ENCODE measurements at regions not wholly inside any gene's neighbourhood (a gene's known extent, or its start where the extent isn't known, plus 50 kb on each side); places are given as distances from the start of the nearest gene placed in this dataset.

DNA sequence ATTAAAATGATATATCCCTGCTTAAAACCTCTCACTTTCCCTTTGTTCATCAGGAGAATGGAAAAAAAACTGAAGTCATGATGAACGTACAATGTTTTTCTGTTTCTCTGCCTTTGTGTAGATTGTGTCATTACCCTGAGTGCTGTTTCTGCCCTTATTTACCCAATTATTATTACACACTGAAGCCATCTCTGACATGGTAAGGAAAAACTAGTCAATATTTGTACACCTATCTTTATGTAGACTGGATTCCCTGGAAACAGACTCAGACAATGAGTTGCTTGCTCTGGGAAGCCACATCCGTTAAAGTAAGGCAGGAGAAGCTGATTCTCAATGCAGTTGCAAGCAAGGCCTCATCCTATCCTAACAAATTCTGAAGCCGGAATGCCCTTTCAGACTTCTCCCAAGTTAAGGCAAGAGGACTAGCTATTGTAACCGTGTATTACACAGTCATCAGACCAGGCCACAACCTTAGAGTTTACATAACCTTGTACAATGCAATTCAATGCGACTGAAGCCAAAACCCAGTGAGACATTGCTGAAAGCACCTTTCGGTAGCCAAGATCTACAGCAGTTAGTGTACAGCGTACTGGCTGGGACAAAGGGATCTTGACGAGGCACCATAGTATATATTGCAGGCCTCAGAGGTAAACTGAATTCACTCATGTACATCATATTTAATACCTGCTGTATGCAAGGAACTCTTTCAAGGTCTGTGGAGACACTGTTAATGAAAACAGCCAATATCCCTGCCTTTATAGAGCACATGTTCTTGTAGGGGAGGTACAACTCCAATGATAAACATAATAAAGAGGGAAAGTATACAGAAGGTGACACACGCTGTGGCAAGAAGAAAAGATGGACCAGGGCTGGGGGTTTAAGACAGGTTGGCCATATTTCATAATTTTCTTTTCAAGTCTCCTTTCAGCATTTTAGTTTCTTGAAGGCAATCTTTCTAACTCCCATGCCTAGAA, 1040.8 kb upstream of the SEMA6D start:
- DNase-seq (ENCODE audit: extremely low read depth, low read depth) = no peak
- no peak for TF ChIP-seq CTCF (IDR thresholded peaks at IDR 0.05; ENCODE audit: low read depth, low read length)

DNA sequence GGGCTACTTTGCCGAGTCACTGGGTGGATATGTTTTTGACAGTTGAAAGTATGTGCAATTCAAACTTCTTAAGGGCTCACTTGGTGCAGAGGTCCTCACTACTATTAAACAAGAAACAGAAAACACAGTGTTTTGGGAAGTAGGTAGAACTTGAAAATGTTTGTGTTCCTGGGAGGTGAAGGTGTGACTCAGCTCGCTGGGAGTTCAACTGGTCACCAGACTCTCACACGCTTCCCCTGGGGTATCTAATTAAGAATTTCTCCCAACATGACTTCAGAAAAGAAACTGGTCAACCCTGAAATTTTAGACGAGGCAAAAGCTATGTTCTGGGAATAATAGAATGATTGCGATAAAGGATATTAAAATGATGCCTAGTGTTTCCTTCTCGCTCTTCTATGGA, 1039.8 kb upstream of the SEMA6D start:
- no peak for DNase-seq (ENCODE audit: extremely low read depth, low read depth)

DNA sequence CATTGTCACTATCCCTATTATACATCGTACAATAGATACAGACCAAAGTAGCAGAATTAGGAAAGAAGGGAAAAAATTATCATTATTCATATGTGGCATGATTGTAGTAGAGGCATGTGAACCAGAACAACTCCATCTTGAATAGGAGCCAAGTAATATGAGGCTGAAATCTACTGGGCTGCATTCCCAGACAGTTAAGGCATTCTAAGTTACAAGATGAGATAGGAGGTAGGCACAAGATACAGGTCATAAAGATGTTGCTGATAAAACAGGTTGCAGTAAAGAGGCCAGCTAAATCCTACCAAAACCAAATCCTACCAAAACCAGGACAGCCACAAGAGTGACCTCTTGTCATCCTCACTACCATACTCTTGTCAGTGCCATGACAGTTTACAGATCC, 1035.4 kb upstream of the SEMA6D start:
- TF ChIP-seq CTCF (IDR thresholded peaks at IDR 0.05; ENCODE audit: low read depth, low read length) = no peak
- DNase-seq (ENCODE audit: extremely low read depth, low read depth) = no peak

More for the DNA sequence above, 1039.8 kb upstream of the SEMA6D start:
- TF ChIP-seq CTCF (IDR thresholded peaks at IDR 0.05; ENCODE audit: low read depth, low read length) = no peak

DNA sequence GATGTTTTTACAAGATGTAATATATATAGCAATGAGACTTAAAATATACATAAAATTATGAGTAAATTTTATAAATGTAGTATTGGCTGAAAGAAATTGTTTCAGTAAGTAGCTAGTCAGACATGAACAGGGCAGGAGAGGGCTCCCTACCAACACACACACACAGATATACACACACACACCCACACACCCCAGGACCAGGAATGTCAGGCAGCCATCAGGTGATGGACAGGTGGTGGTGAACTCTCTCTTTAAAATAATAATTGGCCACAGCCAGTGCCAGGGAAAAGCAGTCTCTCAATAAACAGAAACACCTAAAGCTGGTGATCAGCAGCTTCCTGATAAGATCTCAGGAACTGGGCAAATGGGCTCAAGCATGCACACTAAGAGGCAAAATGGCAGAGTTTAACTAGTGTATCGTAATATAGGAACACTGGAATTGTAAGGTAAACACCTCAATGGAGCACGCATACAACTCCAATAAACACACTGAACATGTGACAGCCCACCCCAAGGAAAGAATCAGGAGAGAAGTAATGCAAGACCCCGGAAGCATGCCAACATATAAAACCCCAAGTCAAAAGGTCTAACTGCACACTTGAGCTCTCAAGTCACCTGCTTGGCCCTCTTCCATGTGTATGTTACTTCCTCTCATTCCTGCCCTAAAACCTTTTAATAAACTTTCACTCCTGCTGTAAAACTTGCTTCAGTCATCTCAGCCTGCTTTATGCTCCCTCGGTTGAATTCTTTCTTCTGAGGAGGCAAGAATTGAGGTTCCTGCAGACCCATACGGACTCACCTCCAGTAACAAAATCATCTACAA, 1034.1 kb upstream of the SEMA6D start:
- no peak for TF ChIP-seq CTCF (IDR thresholded peaks at IDR 0.05; ENCODE audit: low read depth, low read length)

GRCh38 chr15:46685096-46685495, 1032.2 kb upstream of the SEMA6D start:
- no peak for TF ChIP-seq CTCF (IDR thresholded peaks at IDR 0.05; ENCODE audit: low read depth, low read length)
- DNase-seq (ENCODE audit: extremely low read depth, low read depth) = no peak

More for the DNA sequence above, 1034.1 kb upstream of the SEMA6D start:
- DNase-seq (ENCODE audit: extremely low read depth, low read depth) = no peak

GRCh38 chr15:46685681-46686080, 1031.6 kb upstream of the SEMA6D start:
- TF ChIP-seq CTCF (IDR thresholded peaks at IDR 0.05; ENCODE audit: low read depth, low read length) = no peak
- no peak for DNase-seq (ENCODE audit: extremely low read depth, low read depth)

DNA sequence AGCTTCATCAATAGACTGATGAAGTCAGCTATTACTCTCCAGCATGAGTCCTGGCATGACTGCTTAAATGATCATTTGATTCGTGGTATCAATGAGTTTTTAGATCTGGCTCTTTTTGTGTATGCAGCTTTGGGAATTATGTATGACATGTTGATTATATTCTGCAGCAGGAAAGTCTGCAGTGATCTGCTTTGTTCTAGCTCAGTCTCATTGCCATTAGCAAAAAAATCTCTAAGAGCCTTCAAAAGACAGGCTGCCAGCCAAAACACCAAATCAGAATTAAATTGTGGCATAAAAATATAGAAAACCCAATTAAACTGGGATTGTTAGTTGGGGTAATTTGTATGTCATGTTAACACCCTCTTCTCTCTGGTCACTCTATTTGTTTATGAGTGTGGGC, 1021.0 kb upstream of the SEMA6D start:
- no peak for TF ChIP-seq CTCF (IDR thresholded peaks at IDR 0.05; ENCODE audit: low read depth, low read length)
- no peak for DNase-seq (ENCODE audit: extremely low read depth, low read depth)

All from AG09319 (cell line).